ENCODE measurements at regions not wholly inside any gene's neighbourhood (a gene's known extent, or its start where the extent isn't known, plus 50 kb on each side); places are given as distances from the start of the nearest gene placed in this dataset.

GRCh38 chr11:26276798-26277424 lies 55.0 kb upstream of the ANO3 start:
- no peak for DNase-seq (ENCODE audit: extremely low spot score in 2 of 2)
- no peaks in the 10 kb centered on the region for H3K4me1 ChIP-seq
- H3K9me3 ChIP-seq = no peaks in the 10 kb centered on the region
- no peak overlapping the region for H3K27ac ChIP-seq
- intact Hi-C loops (cut with DNase I) = no loop called here
- TF ChIP-seq CTCF (IDR thresholded peaks at IDR 0.05) = peak; percentile 63 to 82 (median 72)
- no peak for TF ChIP-seq POLR2AphosphoS5 (IDR thresholded peaks at IDR 0.05; ENCODE audit: insufficient read depth in 1 of 2, low read depth in 1 of 2)
- no peak for TF ChIP-seq POLR2A (IDR thresholded peaks at IDR 0.05)
- H3K27me3 ChIP-seq = no peaks in the 10 kb centered on the region
- no peaks in the 10 kb centered on the region for H3K36me3 ChIP-seq
- H3K4me3 ChIP-seq = no peak overlapping the region

- Histone ChIP-seq H3K9me3 (no peaks in the 10 kb centered on the region), H3K27ac (no peak overlapping the region), H3K4me1 (no peaks in the 10 kb centered on the region), H3K36me3 (no peaks in the 10 kb centered on the region), H3K4me3 (no peak overlapping the region), H3K27me3 (no peaks in the 10 kb centered on the region)
- TF ChIP-seq POLR2AphosphoS5 (IDR thresholded peaks at IDR 0.05; ENCODE audit: insufficient read depth in 1 of 2, low read depth in 1 of 2) = no peak
- no peak for TF ChIP-seq CTCF (IDR thresholded peaks at IDR 0.05)
- TF ChIP-seq POLR2A (IDR thresholded peaks at IDR 0.05) = no peak
- intact Hi-C loops (cut with DNase I) = no loop called here
- DNase-seq (ENCODE audit: extremely low spot score in 2 of 2) = no peak
These were observed 53.6 kb upstream of the ANO3 start for GRCh38 chr11:26278354-26278753.

Data from vagina (tissue), 2 donors.